Fibroblast of peridontal ligament (primary cell): ENCODE measurements at regions not wholly inside any gene's neighbourhood (a gene's known extent, or its start where the extent isn't known, plus 50 kb on each side); places are given as distances from the start of the nearest gene placed in this dataset.
A peak's percentile ranks its signal among the peaks of the same experiment; 100 is the strongest.

Experiments
- DNase-seq: peaks from one replicate; pipeline ENCODE4 v3.0.0-alpha.2; 2010; ENCODE audit errors: extremely low read depth

GRCh38 chr3:27939521-27939920 lies 217.4 kb upstream of the EOMES start:
- DNase-seq: no peak

- DNase-seq: peak; percentile 4
Measured at GRCh38 chr3:27939940-27940339, 217.8 kb upstream of the EOMES start.

- peak; percentile 18 for DNase-seq
Measured at GRCh38 chr3:27943106-27943505, 221.0 kb upstream of the EOMES start.

GRCh38 chr3:27945229-27945628 lies 223.1 kb upstream of the EOMES start:
- DNase-seq: no peak

GRCh38 chr3:27960133-27960532 lies 238.0 kb upstream of the EOMES start:
- peak; percentile 62 for DNase-seq

GRCh38 chr3:27963519-27963918 lies 241.4 kb upstream of the EOMES start:
- no peak for DNase-seq

- no peak for DNase-seq
Measured at GRCh38 chr3:27971600-27971999, 249.5 kb upstream of the EOMES start.

GRCh38 chr3:27976933-27977332 lies 254.8 kb upstream of the EOMES start:
- DNase-seq: peak; percentile 45

- peak; percentile 4 for DNase-seq
Measured at GRCh38 chr3:27978440-27978839, 256.3 kb upstream of the EOMES start.

GRCh38 chr3:27985369-27986035 lies 255.9 kb upstream of the CMC1 start:
- DNase-seq: peak; percentile 10

GRCh38 chr3:27986234-27986879 lies 255.1 kb upstream of the CMC1 start:
- no peak for DNase-seq

- no peak for DNase-seq
Measured at GRCh38 chr3:27990324-27990723, 251.1 kb upstream of the CMC1 start.

- no peak for DNase-seq
Measured at GRCh38 chr3:27990837-27991236, 250.6 kb upstream of the CMC1 start.

GRCh38 chr3:27993051-27993450 lies 248.4 kb upstream of the CMC1 start:
- no peak for DNase-seq

- no peak for DNase-seq
Measured at GRCh38 chr3:28000608-28001007, 240.8 kb upstream of the CMC1 start.

- DNase-seq: no peak
Measured at GRCh38 chr3:28008235-28008634, 233.2 kb upstream of the CMC1 start.

GRCh38 chr3:28012830-28013229 lies 228.6 kb upstream of the CMC1 start:
- DNase-seq: peak; percentile 1

GRCh38 chr3:28013864-28014473 lies 227.4 kb upstream of the CMC1 start:
- no peak for DNase-seq

GRCh38 chr3:28018925-28019718 lies 222.3 kb upstream of the CMC1 start:
- no peak for DNase-seq

- no peak for DNase-seq
Measured at GRCh38 chr3:28019740-28020139, 221.7 kb upstream of the CMC1 start.

- no peak for DNase-seq
Measured at GRCh38 chr3:28022916-28023315, 218.5 kb upstream of the CMC1 start.

- DNase-seq: no peak
Measured at GRCh38 chr3:28028554-28028953, 212.9 kb upstream of the CMC1 start.
